ENCODE measurements at regions not wholly inside any gene's neighbourhood (a gene's known extent, or its start where the extent isn't known, plus 50 kb on each side); places are given as distances from the start of the nearest gene placed in this dataset.

DNA sequence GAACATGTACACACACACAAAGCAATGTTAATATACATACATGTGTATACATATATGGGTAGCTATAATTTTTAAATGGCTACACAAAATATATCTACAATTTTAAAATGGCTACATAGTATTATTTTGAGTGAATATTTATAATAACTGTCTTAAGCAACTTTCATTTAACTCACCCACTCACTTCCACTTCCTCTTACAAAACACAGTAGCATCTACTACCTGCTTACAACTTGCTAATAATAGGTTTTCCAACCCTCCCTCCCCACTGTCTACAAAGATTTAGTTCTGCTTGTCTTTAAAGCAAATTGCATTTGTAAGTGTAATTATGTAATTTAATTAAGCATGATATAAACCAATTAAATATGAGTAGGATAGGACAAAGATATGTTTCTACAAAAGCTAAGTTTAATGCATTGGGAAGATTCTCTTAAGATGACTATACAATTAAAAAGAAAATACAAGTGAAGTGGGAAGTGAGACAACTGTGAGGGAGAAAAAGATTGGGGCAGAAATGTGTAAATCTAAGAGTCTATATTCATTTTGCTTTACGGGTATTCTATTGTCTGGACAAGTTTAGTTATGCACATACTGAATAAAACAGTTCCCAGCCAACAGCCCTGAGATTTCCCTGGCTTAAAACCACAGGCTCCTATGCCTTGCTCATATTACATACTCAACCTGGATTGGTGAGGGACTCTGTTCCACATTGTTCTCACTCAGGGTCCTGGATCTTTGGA is 583.1 kb downstream of the EFNB2 start:
- TF ChIP-seq, protein P1, sequence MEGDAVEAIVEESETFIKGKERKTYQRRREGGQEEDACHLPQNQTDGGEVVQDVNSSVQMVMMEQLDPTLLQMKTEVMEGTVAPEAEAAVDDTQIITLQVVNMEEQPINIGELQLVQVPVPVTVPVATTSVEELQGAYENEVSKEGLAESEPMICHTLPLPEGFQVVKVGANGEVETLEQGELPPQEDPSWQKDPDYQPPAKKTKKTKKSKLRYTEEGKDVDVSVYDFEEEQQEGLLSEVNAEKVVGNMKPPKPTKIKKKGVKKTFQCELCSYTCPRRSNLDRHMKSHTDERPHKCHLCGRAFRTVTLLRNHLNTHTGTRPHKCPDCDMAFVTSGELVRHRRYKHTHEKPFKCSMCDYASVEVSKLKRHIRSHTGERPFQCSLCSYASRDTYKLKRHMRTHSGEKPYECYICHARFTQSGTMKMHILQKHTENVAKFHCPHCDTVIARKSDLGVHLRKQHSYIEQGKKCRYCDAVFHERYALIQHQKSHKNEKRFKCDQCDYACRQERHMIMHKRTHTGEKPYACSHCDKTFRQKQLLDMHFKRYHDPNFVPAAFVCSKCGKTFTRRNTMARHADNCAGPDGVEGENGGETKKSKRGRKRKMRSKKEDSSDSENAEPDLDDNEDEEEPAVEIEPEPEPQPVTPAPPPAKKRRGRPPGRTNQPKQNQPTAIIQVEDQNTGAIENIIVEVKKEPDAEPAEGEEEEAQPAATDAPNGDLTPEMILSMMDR (conservative IDR thresholded peaks at IDR 0.05 in 1 of 2, IDR thresholded peaks at IDR 0.05 in 1 of 2; ENCODE audit: extremely low read depth in 1 of 2, insufficient read depth in 1 of 2, low read depth in 1 of 2, low read length in 2 of 2), result no peak
- TF ChIP-seq EZH2 (IDR thresholded peaks at IDR 0.05; ENCODE audit: borderline replicate concordance, low read length), result no peak

All from mammary epithelial cell (primary cell).